K562 (cell line): ENCODE measurements at regions not wholly inside any gene's neighbourhood (a gene's known extent, or its start where the extent isn't known, plus 50 kb on each side); places are given as distances from the start of the nearest gene placed in this dataset.

Source experiments
- CHCHD3 ChIP-seq: fragments of 250-450 bp; sonication (Bioruptor Pico); IDR thresholded peaks from 2 replicates; pipeline ENCODE4 v2.1.2; 2022; ENCODE audit warnings: mild to moderate bottlenecking
- CTCF ChIP-seq, 3 experiments: IDR thresholded peaks in 2 of 3; conservative IDR thresholded peaks in 1 of 3; 2 replicates each; pipeline ENCODE4 v1.5.1; 2011 to 2012; ENCODE audit warnings: low read length in 3 of 3, mild to moderate bottlenecking in 3 of 3, control low read depth in 2 of 3, improper control_type of control experiment in 1 of 3, inconsistent platforms in 1 of 3, low read depth in 1 of 3, mixed read lengths in 1 of 3, moderate library complexity in 1 of 3; ENCODE audit not compliant: insufficient read depth in 2 of 3
- GTF2F1 ChIP-seq: IDR thresholded peaks from 2 replicates; pipeline ENCODE4 v1.6.1; 2011; ENCODE audit warnings: low read depth, low read length, improper control_type of control experiment
- HDAC3 ChIP-seq: fragments of 450-650 bp; IDR thresholded peaks from 2 replicates; pipeline ENCODE4 v1.6.1; 2018; ENCODE audit warnings: borderline replicate concordance, mild to moderate bottlenecking, moderate library complexity; ENCODE audit not compliant: partially characterized antibody
- MAZ ChIP-seq, 2 experiments: fragments of 450-650 bp in 1 of 2; sonication (generic) in 1 of 2; formaldehyde crosslinking; IDR thresholded peaks in 1 of 2; conservative IDR thresholded peaks in 1 of 2; 2 replicates each; pipeline versions ENCODE4 v1.4.0 to v1.5.0; 2020; ENCODE audit warnings: mild to moderate bottlenecking in 1 of 2, missing genetic modification reagents in 1 of 2
- POLR2A ChIP-seq: fragments of 450-650 bp; conservative IDR thresholded peaks from 2 replicates; pipeline ENCODE4 v1.6.1; 2016
- PRMT5 ChIP-seq: sonication (generic); formaldehyde crosslinking; IDR thresholded peaks from 2 replicates; pipeline ENCODE4 v1.5.0; 2020; ENCODE audit warnings: missing genetic modification reagents
- SMAD2 ChIP-seq: fragments of 150-350 bp; IDR thresholded peaks from 2 replicates; pipeline ENCODE4 v1.6.1; 2014; ENCODE audit warnings: low read depth, mild to moderate bottlenecking, low read length
- SUPT5H ChIP-seq: fragments of 450-650 bp; IDR thresholded peaks from 2 replicates; pipeline ENCODE4 v1.6.1; 2016
- ZBTB7A ChIP-seq: IDR thresholded peaks from 2 replicates; pipeline ENCODE4 v1.6.1; 2011; ENCODE audit warnings: low read depth, mild to moderate bottlenecking, low read length, moderate library complexity, borderline replicate concordance; ENCODE audit not compliant: control insufficient read depth
- ZNF77 ChIP-seq: fragments of 250-450 bp; sonication (Bioruptor Pico); IDR thresholded peaks from 2 replicates; pipeline ENCODE4 v1.5.0; 2020
- TF ChIP-seq, protein P1 (sequence below), 2 experiments: fragments of 450-650 bp; conservative IDR thresholded peaks; 2 replicates each; pipeline ENCODE4 v1.6.1; 2017; ENCODE audit warnings: mild to moderate bottlenecking in 2 of 2, moderate library complexity in 2 of 2

GRCh38 chr4:138647433-138647832 is 368.1 kb upstream of the NOCT start:
- TF ChIP-seq CTCF (IDR thresholded peaks at IDR 0.05 in 2 of 3, conservative IDR thresholded peaks at IDR 0.05 in 1 of 3; ENCODE audit: insufficient read depth in 2 of 3, low read depth in 1 of 3, low read length in 3 of 3), result no peak
- TF ChIP-seq MAZ (CRISPR knock-in tag; conservative IDR thresholded peaks at IDR 0.05 in 1 of 2, IDR thresholded peaks at IDR 0.05 in 1 of 2), result no peak
- no peak for TF ChIP-seq HDAC3
- no peak for TF ChIP-seq PRMT5 (CRISPR knock-in tag)
- TF ChIP-seq GTF2F1, result no peak
- TF ChIP-seq SUPT5H, result no peak
- no peak for TF ChIP-seq CHCHD3 (CRISPR knock-in tag)
- TF ChIP-seq ZBTB7A, result no peak
- TF ChIP-seq POLR2A, result no peak
- TF ChIP-seq ZNF77, result no peak
- TF ChIP-seq, protein P1, sequence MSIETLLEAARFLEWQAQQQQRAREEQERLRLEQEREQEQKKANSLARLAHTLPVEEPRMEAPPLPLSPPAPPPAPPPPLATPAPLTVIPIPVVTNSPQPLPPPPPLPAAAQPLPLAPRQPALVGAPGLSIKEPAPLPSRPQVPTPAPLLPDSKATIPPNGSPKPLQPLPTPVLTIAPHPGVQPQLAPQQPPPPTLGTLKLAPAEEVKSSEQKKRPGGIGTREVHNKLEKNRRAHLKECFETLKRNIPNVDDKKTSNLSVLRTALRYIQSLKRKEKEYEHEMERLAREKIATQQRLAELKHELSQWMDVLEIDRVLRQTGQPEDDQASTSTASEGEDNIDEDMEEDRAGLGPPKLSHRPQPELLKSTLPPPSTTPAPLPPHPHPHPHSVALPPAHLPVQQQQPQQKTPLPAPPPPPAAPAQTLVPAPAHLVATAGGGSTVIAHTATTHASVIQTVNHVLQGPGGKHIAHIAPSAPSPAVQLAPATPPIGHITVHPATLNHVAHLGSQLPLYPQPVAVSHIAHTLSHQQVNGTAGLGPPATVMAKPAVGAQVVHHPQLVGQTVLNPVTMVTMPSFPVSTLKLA (conservative IDR thresholded peaks at IDR 0.05), result no peak
- TF ChIP-seq SMAD2, result no peak
